MG63 (cell line): ENCODE measurements at regions not wholly inside any gene's neighbourhood (a gene's known extent, or its start where the extent isn't known, plus 50 kb on each side); places are given as distances from the start of the nearest gene placed in this dataset.

Source experiments
- DNase-seq: peaks from one replicate; pipeline ENCODE4 v3.0.0-alpha.2; 2020
- H3K27me3 ChIP-seq: fragments of 250-450 bp; sonication (Bioruptor Pico); 2 replicates; pipeline ENCODE4 v1.5.1; 2020; ENCODE audit warnings: mild to moderate bottlenecking, moderate library complexity
- H3K36me3 ChIP-seq: fragments of 250-450 bp; sonication (Bioruptor Pico); 2 replicates; pipeline ENCODE4 v1.5.1; 2020; ENCODE audit warnings: mild to moderate bottlenecking, moderate library complexity
- H3K4me3 ChIP-seq: fragments of 250-450 bp; sonication (Bioruptor Pico); 2 replicates; pipeline ENCODE4 v1.5.1; 2020; ENCODE audit warnings: mild to moderate bottlenecking, moderate library complexity
- H3K9me3 ChIP-seq: fragments of 250-450 bp; sonication (Bioruptor Pico); 2 replicates; pipeline ENCODE4 v1.5.1; 2020; ENCODE audit warnings: mild to moderate bottlenecking, moderate library complexity

DNA sequence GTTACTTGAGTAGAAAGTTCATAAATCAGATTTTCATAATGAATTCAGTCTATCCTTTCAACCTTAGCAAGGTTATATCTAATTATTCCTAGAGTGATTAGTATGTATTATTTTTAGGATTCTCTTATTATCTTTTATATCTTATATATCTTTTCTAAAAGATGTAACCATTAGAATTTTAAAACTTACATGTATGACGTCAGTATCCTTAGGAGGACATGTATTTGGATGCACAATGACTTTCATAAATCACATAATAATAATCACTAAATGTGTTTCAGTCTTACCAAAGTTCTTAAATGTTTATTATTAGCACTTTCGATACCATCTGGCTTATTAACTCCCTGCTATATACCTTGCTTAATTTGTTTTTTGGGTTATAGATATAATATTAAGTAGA is 1400.5 kb upstream of the IGFBP7 start:
- Histone ChIP-seq H3K27me3 (no peaks in the 10 kb centered on the region), H3K9me3 (no peaks in the 10 kb centered on the region), H3K4me3 (no peak overlapping the region), H3K36me3 (no peaks in the 10 kb centered on the region)
- DNase-seq, result no peak

DNA sequence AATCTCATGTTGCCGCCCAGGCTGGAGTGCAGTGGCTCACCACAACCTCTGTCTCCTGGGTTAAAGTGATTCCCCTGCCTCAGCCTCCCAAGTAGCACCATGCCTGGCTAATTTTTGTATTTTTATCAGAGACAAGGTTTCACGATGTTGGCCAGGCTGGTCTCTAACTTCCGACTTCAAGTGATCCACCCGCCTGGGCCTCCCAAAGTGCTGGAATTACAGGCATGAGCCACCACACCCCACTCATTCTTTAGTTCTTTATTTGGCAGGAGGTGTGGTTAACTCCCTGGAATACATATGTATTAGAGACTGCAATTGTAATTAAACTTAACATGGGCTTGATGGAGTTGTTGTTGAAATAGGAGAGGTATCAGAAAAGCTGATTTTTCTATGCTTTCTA is 1396.9 kb upstream of the IGFBP7 start:
- no peak overlapping the region for H3K4me3 ChIP-seq
- no peak for DNase-seq
- no peaks in the 10 kb centered on the region for H3K36me3 ChIP-seq
- H3K27me3 ChIP-seq, result no peaks in the 10 kb centered on the region
- no peaks in the 10 kb centered on the region for H3K9me3 ChIP-seq

DNA sequence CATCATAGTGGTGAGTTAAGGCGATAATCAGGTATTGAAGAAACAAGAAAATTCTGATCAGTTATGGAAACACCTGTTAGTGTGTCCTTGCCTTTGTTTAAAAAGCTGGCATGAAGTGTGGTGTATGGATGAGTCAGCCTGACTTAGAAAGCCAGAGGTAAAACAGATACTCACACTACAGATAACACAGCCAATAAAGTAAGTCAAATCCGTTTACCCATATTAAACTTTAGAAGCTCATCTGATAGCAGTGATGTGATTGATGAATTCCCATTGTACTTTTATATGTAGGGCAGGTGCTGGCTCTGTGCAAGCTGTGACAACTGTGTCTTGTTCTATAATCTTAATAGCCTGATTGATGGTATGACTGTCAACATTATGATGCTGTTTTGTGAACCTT is 1392.7 kb upstream of the IGFBP7 start:
- no peak for DNase-seq
- Histone ChIP-seq H3K4me3 (no peak overlapping the region), H3K9me3 (no peaks in the 10 kb centered on the region), H3K27me3 (no peaks in the 10 kb centered on the region), H3K36me3 (no peaks in the 10 kb centered on the region)

DNA sequence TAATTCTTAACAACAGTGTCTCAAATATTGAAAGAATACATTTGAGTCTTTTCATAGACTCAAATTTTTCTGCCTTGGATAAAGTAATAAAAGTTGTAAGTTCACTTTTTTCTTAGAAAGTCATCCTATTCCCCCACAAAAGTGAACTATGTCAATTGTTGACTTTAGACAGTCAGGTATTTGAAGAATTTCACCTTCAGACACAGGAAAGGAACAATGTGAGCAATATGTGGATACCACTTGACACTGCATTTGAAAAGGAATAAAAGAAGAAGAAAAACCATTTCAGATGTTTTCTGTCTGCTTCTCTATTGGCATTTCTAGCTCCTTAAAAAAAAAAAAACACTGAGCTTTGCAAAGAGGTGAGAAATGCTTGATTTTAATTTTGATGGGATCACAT is 1389.0 kb upstream of the IGFBP7 start:
- Histone ChIP-seq H3K4me3 (no peak overlapping the region), H3K27me3 (no peaks in the 10 kb centered on the region), H3K9me3 (no peaks in the 10 kb centered on the region), H3K36me3 (no peaks in the 10 kb centered on the region)
- DNase-seq, result no peak

DNA sequence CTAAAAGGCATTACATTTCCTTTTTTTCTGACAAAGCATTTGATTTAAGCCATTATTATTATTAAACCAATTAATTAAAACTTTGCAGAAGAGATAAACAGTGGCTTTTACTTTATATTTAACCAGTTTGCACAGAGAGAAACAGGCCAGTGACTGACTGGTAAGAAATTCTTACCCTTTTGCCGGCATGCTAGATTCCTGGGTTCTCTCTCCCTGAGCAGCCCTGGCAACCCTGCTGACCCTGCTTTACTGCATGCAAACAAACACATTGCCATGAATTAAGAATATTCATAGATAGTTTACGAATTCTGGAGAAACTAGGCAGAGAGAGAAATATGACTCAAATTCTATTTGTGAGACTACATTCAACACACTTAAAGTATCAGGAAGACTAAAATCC is 1381.4 kb upstream of the IGFBP7 start:
- Histone ChIP-seq H3K9me3 (no peaks in the 10 kb centered on the region), H3K27me3 (no peaks in the 10 kb centered on the region), H3K4me3 (no peak overlapping the region), H3K36me3 (no peaks in the 10 kb centered on the region)
- no peak for DNase-seq

DNA sequence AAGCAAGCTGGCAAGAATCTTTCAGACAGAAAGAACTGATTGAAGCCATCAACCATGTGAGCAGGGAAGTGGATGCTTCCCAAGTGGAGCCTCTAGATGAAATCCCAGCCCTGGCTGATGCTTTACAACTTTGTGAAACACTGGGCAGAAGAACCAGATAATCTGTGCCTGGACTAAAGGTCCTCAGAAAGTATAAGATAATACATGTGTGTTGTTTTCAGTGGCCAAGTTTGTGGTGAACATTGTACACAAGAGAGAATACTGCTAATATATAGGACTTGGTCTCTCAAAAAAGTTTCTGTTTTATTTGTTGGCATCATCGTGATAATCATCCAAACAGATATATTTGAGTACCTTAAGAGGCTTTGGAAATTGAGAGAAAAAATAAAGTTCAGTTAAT is 1367.8 kb upstream of the IGFBP7 start:
- H3K4me3 ChIP-seq, result no peak overlapping the region
- no peaks in the 10 kb centered on the region for H3K27me3 ChIP-seq
- DNase-seq, result no peak
- H3K36me3 ChIP-seq, result no peaks in the 10 kb centered on the region
- no peaks in the 10 kb centered on the region for H3K9me3 ChIP-seq

DNA sequence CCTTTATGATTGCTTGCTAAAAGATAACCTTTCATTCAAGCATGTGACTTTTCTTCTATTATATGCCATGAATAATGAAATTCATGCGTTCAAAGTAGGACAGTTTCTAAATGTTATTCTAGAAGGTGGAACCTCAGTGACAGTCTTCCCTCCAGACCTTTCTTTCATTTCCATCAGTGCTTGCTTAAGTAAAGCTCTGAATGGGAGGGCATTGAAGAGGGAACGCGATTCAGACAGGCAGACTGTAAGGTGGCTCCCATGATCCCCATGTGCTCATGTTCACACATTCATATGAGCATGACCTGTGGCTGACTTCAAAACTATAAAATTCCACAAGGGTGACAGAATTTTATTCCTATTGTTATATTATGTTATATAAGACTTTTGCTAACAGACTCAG is 1367.3 kb upstream of the IGFBP7 start:
- no peaks in the 10 kb centered on the region for H3K9me3 ChIP-seq
- H3K4me3 ChIP-seq, result no peak overlapping the region
- DNase-seq, result no peak
- no peaks in the 10 kb centered on the region for H3K36me3 ChIP-seq
- no peaks in the 10 kb centered on the region for H3K27me3 ChIP-seq

DNA sequence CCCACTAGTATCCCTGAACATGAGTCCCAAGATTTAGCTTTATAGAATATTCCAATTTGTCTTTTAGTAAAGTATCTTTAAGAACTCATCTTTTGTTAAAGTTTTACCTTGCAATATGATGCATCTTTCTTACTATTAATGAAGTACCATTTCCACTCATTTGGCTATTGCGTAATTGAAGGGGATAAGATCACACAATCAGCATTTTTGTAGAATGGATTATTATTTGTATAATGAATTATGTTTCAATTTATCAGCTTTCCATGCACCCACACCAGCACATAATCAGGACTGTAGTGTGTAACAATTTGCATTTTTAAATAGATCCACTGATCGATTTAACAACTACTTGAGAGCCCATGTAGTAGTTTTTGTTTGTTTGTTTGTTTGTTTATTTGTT is 1364.9 kb upstream of the IGFBP7 start:
- Histone ChIP-seq H3K4me3 (no peak overlapping the region), H3K27me3 (no peaks in the 10 kb centered on the region), H3K36me3 (no peaks in the 10 kb centered on the region), H3K9me3 (no peaks in the 10 kb centered on the region)
- no peak for DNase-seq

DNA sequence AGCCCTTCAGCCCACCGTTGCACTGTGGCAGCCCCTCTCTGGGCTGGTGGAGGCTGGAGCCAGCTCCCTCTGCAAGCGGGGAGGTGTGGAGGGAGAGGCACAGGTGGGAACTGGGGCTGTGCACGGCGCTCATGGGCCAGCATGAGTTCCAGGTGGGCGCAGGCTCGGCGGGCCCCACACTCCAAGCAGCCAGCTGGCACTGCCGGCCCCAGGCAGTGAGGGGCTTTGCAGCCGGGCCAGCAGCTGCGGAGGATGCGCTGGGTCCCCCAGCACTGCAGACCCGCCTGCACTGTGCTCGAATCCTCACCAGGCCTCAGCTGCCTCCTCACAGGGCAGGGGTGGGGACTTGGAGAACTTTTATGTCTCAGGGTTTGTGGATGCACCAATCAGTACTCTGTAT is 1354.8 kb upstream of the IGFBP7 start:
- H3K9me3 ChIP-seq, result no peaks in the 10 kb centered on the region
- H3K4me3 ChIP-seq, result no peak overlapping the region
- H3K27me3 ChIP-seq, result no peaks in the 10 kb centered on the region
- H3K36me3 ChIP-seq, result no peaks in the 10 kb centered on the region
- no peak for DNase-seq

DNA sequence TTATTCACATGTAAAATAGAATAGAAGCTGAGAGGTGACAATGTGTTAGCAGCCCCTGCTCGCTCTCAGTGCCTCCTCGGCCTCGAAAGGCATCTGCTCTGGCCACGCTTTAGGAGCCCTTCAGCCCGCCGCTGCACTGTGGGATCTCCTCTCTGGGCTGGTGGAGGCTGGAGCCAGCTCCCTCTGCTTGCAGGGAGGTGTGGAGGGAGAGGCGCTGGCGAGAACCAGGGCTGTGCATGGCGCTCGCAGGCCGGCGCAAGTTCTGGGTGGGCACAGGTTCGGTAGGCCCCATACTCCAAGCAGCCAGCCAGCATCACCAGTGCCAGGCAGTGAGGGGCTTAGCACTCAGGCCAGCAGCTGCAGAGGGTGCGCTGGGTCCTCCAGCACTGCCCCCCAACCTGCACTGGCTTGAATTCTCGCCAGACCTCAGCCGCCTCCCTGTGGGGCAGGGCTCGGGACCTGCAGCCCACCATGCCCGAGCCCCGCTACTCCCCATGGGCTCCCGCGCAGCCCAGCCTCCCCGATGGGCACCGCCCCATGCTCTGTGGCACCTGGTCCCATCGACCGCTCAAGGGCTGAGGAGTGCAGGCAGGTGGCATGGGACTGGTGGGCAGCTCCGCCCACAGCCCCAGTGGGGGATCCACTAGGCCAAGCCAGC is 1346.7 kb upstream of the IGFBP7 start:
- Histone ChIP-seq H3K27me3 (no peaks in the 10 kb centered on the region), H3K9me3 (no peaks in the 10 kb centered on the region), H3K4me3 (no peak overlapping the region), H3K36me3 (no peaks in the 10 kb centered on the region)
- no peak for DNase-seq

DNA sequence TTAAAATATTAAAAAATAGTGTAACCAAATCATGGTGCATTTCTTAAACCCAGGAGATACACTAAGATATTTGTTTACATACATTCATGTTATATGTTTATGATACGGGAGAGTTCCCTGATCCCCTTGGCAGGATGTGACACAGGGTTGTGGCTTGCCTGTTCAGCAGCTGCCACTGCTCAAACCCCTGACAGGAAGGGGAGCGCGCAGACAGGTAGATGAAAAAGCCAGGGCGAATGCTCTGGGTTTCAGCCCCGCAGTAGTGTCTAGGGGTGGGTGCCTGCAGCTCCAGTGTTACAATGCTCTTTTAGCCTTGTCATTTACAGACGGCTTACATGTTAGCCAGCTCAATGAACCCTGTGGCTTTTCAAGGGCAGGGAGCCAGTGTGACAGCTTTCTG is 1343.8 kb upstream of the IGFBP7 start:
- no peak for DNase-seq
- Histone ChIP-seq H3K9me3 (no peaks in the 10 kb centered on the region), H3K4me3 (no peak overlapping the region), H3K27me3 (no peaks in the 10 kb centered on the region), H3K36me3 (no peaks in the 10 kb centered on the region)

DNA sequence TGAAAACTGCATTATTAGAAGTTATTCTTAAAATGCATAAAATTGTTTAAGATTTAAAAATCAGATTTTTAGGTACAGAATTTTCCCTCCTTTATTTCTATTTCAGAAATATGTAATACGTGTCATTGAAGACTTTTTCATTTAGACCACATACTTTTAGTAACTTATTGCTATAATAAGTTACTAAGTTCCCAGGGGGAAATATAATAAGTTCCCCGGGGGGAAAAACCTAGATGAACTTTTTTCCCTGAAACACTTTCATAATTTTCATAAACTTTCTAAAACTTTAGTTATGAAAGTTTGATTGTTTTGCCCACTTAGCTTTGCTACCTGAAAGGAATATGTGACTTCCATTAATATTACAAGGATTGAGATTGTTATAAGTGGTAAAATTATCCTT is 1341.5 kb upstream of the IGFBP7 start:
- no peaks in the 10 kb centered on the region for H3K36me3 ChIP-seq

DNA sequence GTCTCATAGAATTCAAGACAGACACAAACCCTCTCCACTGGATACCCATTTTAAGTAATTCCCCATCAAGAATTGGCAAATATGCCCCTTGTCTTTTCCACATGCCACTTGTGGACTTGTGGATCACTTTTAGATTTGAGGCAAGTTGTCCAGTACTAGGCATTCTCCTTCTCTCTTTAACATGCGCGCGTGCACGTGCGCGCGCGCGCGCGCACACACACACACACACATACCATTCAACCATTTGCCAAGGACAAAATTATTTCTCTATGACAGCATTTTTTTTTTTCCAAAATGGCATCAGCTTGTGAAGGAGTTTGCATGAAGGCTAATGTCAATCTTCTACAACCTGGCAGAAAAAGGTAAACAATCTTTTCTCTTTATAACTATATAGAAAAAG is 1325.7 kb upstream of the IGFBP7 start:
- Histone ChIP-seq H3K4me3 (no peak overlapping the region), H3K9me3 (no peaks in the 10 kb centered on the region), H3K36me3 (no peaks in the 10 kb centered on the region), H3K27me3 (no peaks in the 10 kb centered on the region)
- no peak for DNase-seq

More for the DNA sequence above, 1341.5 kb upstream of the IGFBP7 start:
- DNase-seq, result no peak
- H3K27me3 ChIP-seq, result no peaks in the 10 kb centered on the region
- no peaks in the 10 kb centered on the region for H3K9me3 ChIP-seq
- H3K4me3 ChIP-seq, result no peak overlapping the region

DNA sequence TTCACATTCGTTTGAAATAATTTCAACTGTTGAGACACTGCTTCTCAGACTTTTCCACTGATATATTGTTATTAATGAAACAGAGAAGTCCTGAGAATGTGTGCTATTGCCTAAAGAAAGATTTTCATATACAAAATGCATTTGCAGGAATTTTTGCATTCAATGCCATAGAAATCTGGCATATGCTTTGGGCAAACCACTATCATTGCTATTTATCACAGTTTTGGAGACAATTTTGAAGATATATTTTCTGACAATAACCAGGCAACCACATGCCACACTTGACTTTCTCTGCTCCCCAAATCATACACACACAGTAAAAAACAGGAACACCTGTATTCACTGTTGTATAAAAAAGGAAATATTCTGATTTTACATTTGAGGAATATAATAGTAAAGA is 1303.7 kb upstream of the IGFBP7 start:
- no peak for DNase-seq
- no peaks in the 10 kb centered on the region for H3K27me3 ChIP-seq
- no peaks in the 10 kb centered on the region for H3K9me3 ChIP-seq
- H3K4me3 ChIP-seq, result no peak overlapping the region
- no peaks in the 10 kb centered on the region for H3K36me3 ChIP-seq

DNA sequence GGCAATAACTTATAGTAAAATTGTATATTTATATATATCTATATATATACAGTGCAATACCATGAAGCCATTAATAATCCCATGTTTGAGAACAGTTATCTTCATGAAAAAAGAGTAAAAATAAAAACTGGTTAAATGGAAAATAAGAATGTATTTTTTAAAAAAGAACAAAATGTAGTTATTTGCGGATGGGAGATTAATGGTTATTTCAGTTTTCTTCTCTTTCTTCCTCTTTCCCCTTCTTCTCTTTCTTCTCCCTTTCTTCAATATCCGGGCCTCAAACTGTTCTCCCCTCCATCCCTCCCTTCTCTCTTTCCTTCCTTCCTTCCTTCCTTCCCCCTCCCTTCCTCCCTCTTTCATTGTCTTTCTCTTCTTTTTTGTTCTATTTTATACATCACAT is 1301.7 kb upstream of the IGFBP7 start:
- Histone ChIP-seq H3K36me3 (no peaks in the 10 kb centered on the region), H3K9me3 (no peaks in the 10 kb centered on the region), H3K27me3 (no peaks in the 10 kb centered on the region), H3K4me3 (no peak overlapping the region)
- DNase-seq, result no peak

DNA sequence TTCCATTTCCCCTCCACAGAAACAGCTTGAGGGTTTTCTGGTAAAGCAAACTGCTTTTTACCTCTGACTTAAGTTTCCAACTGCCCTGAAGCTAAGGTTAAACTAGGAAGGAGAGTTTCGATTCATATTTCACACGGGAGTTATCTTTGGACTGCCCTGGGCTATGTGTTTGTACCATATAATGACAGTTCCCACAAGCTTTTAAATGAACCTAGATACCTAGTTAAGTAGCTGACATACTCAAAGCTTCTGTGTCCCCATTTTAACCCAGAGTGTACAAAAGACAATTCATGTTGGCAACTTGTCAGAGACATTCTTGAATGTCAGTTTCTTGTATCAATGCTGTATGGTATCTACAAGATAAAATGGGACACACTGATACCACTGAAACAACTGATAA is 1296.6 kb upstream of the IGFBP7 start:
- Histone ChIP-seq H3K36me3 (no peaks in the 10 kb centered on the region), H3K4me3 (no peak overlapping the region), H3K27me3 (no peaks in the 10 kb centered on the region), H3K9me3 (no peaks in the 10 kb centered on the region)
- DNase-seq, result no peak

DNA sequence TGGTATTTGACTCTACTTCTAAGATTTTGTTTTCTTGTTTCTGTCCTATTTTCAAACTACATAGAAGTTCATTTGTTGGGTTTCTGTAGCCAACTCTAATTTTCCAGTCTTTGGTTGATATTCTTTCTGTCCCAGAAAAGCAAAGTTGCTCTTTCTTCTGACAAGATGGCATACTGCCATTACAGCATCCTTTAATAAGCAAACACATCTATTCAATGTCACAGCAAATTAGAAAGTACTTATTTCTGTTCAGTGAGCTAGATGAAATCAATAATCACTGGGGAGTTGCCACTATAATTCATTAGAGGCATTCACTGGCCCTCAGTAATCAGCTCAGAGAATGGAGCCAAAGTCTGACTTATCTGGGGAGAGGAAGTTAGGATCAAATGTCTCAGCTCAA is 1258.0 kb upstream of the IGFBP7 start:
- Histone ChIP-seq H3K36me3 (no peaks in the 10 kb centered on the region), H3K9me3 (no peaks in the 10 kb centered on the region), H3K27me3 (no peaks in the 10 kb centered on the region), H3K4me3 (no peak overlapping the region)
- no peak for DNase-seq

DNA sequence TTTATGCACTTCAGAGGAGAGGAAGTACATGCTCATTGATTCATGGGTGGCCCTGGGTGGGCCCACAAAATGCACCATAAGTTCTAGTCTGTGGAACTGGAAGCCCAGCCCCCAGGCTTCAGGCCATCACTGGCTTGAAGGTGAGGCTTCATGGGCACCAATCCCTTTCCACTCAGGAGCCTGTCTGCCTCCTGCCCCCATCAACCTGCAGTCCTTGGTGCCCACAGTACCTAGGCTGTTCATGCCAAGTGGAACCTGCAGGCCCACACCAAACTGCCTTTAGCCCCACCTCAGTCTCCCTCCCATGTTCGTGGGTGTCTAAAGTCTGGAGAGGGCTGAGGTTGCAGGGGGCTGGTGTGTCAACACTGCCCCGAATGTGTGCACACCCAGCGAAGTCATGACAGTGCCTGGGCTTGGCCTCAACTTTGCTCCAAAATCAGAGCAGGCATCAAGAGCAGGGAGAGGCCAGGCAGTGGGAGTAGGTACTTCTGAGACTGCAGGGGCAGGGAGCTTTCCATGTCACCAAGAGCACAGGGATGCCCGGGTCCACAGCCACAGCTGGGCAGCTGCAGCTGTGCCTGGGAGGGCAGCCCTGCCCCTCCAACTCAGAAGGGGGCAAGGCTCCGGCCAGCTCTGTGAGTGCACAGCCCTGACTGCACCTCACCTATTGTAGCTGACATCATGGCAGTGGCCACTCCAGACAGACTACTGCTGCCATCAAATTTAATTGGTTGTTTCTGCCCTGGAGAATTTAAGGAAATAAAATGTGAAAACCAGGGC is 1250.4 kb upstream of the IGFBP7 start:
- H3K27me3 ChIP-seq, result no peaks in the 10 kb centered on the region
- no peak overlapping the region for H3K4me3 ChIP-seq
- no peaks in the 10 kb centered on the region for H3K9me3 ChIP-seq
- no peak for DNase-seq
- no peaks in the 10 kb centered on the region for H3K36me3 ChIP-seq
